MM.1S (cell line): ENCODE measurements at regions not wholly inside any gene's neighbourhood (a gene's known extent, or its start where the extent isn't known, plus 50 kb on each side); places are given as distances from the start of the nearest gene placed in this dataset.

Source experiments
- DNase-seq: peaks from one replicate; pipeline ENCODE4 v3.0.0-alpha.2; 2015
- H2AFZ ChIP-seq: fragments of 300-600 bp; sonication (generic); 2 replicates; pipeline ENCODE4 v1.6.0; 2016; ENCODE audit warnings: antibody characterized with exemption, low read length
- H3F3A ChIP-seq: fragments of 300-600 bp; sonication (generic); 2 replicates; pipeline ENCODE4 v1.6.1; 2016; ENCODE audit warnings: mild to moderate bottlenecking, antibody characterized with exemption, low read length, moderate library complexity, mixed read lengths; ENCODE audit not compliant: insufficient read depth
- H3K27ac ChIP-seq: fragments of 300-600 bp; sonication (generic); 2 replicates; pipeline ENCODE4 v1.5.1; 2016; ENCODE audit warnings: mild to moderate bottlenecking, low read length
- H3K27me3 ChIP-seq: fragments of 300-600 bp; sonication (generic); replicated peaks from 2 replicates; pipeline ENCODE4 v1.6.0; 2016; ENCODE audit warnings: low read length; ENCODE audit not compliant: insufficient read depth
- H3K36me3 ChIP-seq: fragments of 300-600 bp; sonication (generic); replicated peaks from 2 replicates; pipeline ENCODE4 v1.6.1; 2016; ENCODE audit warnings: mild to moderate bottlenecking, low read length, mixed read lengths; ENCODE audit not compliant: insufficient read depth
- H3K4me1 ChIP-seq: fragments of 300-600 bp; sonication (generic); 2 replicates; pipeline ENCODE4 v1.6.1; 2016; ENCODE audit warnings: low read length, mixed read lengths
- H3K4me2 ChIP-seq: fragments of 300-600 bp; sonication (generic); 2 replicates; pipeline ENCODE4 v1.6.0; 2016; ENCODE audit warnings: low read depth, low read length
- H3K4me3 ChIP-seq: fragments of 300-600 bp; sonication (generic); 2 replicates; pipeline ENCODE4 v1.5.1; 2016; ENCODE audit warnings: low read length, mixed read lengths
- H3K79me2 ChIP-seq: fragments of 300-600 bp; sonication (generic); 2 replicates; pipeline ENCODE4 v1.6.1; 2016; ENCODE audit warnings: mixed run types, low read length, mixed read lengths
- H3K9ac ChIP-seq: fragments of 300-600 bp; sonication (generic); 2 replicates; pipeline ENCODE4 v1.6.1; 2016; ENCODE audit warnings: low read length, mixed read lengths
- H3K9me2 ChIP-seq: fragments of 300-600 bp; sonication (generic); replicated peaks from 2 replicates; pipeline ENCODE4 v1.6.1; 2016; ENCODE audit warnings: mild to moderate bottlenecking, low read length, mixed read lengths; ENCODE audit not compliant: insufficient read depth
- H3K9me3 ChIP-seq: fragments of 300-600 bp; sonication (generic); replicated peaks from 2 replicates; pipeline ENCODE4 v1.6.1; 2016; ENCODE audit warnings: mild to moderate bottlenecking, low read length, mixed read lengths; ENCODE audit not compliant: insufficient read depth
- H4K20me1 ChIP-seq: fragments of 300-600 bp; sonication (generic); 2 replicates; pipeline ENCODE4 v1.6.1; 2016; ENCODE audit warnings: mild to moderate bottlenecking, low read length, moderate library complexity, mixed read lengths; ENCODE audit not compliant: insufficient read depth
- EZH2 ChIP-seq: fragments of 300-600 bp; sonication (generic); optimal IDR thresholded peaks from 2 replicates; pipeline ENCODE3; 2017; ENCODE audit warnings: low read depth, mild to moderate bottlenecking, antibody characterized with exemption, low read length, mixed read lengths
- EZH2phosphoT487 ChIP-seq: fragments of 300-600 bp; sonication (generic); IDR thresholded peaks from 2 replicates; pipeline ENCODE4 v1.6.1; 2018; ENCODE audit warnings: antibody characterized with exemption, low read length
- TF ChIP-seq, protein P1 (sequence below): fragments of 300-600 bp; sonication (generic); IDR thresholded peaks from 2 replicates; pipeline ENCODE4 v1.5.1; 2016; ENCODE audit warnings: antibody characterized with exemption, low read length, mixed read lengths

DNA sequence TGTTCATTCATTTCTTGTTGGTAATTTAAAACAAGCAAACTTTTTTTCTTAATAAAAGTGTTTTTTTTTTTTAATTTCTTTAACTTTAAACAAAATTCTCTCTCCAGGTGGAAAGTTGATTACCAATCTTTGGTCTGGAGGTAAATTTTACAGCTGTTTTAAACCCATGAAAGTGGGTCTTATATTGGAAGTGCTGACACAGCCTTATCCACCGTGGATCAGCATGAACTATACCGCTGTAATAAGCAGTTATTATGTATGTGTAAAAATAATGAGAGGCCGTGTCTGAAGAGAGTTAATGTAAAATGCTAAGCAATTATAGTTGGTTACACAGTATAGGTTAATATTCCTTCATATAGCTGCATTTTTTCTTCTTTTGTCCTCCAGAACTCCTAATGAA lies 378.1 kb upstream of the ATP5MC3 start:
- H2AFZ ChIP-seq, result no peak overlapping the region
- no peaks in the 10 kb centered on the region for H3K9me2 ChIP-seq
- no peak overlapping the region for H3K4me2 ChIP-seq
- H4K20me1 ChIP-seq, result no peaks in the 10 kb centered on the region
- no peaks in the 10 kb centered on the region for H3K4me1 ChIP-seq
- no peak for TF ChIP-seq EZH2phosphoT487
- H3K4me3 ChIP-seq, result no peak overlapping the region
- DNase-seq, result no peak
- no peak overlapping the region for H3K9ac ChIP-seq
- no peaks in the 10 kb centered on the region for H3K36me3 ChIP-seq
- no peaks in the 10 kb centered on the region for H3K27me3 ChIP-seq
- H3F3A ChIP-seq, result no peaks in the 10 kb centered on the region
- no peaks in the 10 kb centered on the region for H3K79me2 ChIP-seq
- no peak overlapping the region for H3K27ac ChIP-seq
- H3K9me3 ChIP-seq, result no peaks in the 10 kb centered on the region

DNA sequence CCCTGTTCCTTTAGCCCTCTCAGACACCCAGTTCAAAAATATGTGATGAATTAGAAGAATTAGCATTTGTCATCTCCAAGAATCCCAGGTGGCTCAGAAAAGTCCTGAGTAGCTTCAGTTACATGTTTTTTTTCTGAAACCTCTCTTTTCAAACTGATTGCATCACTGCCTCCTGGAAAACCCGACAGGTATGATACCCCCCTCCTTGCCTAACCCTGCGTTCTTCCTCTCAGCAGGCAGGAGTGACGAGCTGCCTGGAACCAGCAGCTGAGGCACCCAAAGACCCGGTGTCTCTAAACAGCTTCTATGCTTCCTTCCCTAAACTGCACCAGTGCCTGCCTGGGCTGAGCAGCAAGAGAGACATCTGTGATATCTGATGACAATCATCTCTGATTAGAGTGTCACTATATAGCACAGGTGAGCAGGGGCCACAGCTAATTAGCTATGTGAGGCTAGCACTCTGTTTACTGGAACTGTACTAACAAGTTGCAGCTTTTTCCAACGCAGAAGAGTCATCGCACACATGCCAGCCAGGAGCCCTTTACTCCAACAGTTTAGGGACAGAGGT lies 376.4 kb upstream of the ATP5MC3 start:
- no peaks in the 10 kb centered on the region for H3K36me3 ChIP-seq
- H3K9me2 ChIP-seq, result no peaks in the 10 kb centered on the region
- H3K79me2 ChIP-seq, result no peaks in the 10 kb centered on the region
- H3K9me3 ChIP-seq, result no peaks in the 10 kb centered on the region
- DNase-seq, result no peak
- no peak for TF ChIP-seq EZH2phosphoT487
- no peak for TF ChIP-seq EZH2
- TF ChIP-seq, protein P1, sequence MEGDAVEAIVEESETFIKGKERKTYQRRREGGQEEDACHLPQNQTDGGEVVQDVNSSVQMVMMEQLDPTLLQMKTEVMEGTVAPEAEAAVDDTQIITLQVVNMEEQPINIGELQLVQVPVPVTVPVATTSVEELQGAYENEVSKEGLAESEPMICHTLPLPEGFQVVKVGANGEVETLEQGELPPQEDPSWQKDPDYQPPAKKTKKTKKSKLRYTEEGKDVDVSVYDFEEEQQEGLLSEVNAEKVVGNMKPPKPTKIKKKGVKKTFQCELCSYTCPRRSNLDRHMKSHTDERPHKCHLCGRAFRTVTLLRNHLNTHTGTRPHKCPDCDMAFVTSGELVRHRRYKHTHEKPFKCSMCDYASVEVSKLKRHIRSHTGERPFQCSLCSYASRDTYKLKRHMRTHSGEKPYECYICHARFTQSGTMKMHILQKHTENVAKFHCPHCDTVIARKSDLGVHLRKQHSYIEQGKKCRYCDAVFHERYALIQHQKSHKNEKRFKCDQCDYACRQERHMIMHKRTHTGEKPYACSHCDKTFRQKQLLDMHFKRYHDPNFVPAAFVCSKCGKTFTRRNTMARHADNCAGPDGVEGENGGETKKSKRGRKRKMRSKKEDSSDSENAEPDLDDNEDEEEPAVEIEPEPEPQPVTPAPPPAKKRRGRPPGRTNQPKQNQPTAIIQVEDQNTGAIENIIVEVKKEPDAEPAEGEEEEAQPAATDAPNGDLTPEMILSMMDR, result no peak
- no peak overlapping the region for H3K9ac ChIP-seq
- no peak overlapping the region for H3K4me2 ChIP-seq
- no peak overlapping the region for H3K4me3 ChIP-seq
- no peak overlapping the region for H2AFZ ChIP-seq
- H4K20me1 ChIP-seq, result no peaks in the 10 kb centered on the region
- H3K4me1 ChIP-seq, result no peaks in the 10 kb centered on the region
- no peak overlapping the region for H3K27ac ChIP-seq
- H3K27me3 ChIP-seq, result no peaks in the 10 kb centered on the region
- H3F3A ChIP-seq, result no peaks in the 10 kb centered on the region

DNA sequence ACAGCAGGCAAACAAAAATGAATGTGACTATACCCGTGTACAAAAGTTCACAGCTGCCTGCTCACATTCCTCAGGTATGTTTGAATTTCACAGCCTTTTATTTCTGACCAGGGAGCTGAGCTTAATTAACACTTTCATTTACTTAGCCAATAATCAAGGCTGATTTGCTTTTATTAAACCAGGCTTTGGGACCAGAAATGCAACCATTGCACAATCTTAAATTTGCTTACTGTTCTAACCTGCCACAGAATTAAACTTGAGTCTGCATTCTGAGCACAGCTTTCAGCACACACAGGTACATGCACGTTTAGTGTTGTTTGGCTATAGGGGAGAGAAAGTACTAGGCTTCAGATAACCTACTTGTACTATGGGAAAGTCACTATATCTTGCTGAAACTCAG lies 372.4 kb upstream of the ATP5MC3 start:
- Histone ChIP-seq H3K9ac (no peak overlapping the region), H3K27me3 (no peaks in the 10 kb centered on the region), H3K9me2 (no peaks in the 10 kb centered on the region), H3K4me1 (no peaks in the 10 kb centered on the region), H3K4me2 (no peak overlapping the region), H3F3A (no peaks in the 10 kb centered on the region), H3K36me3 (no peaks in the 10 kb centered on the region), H2AFZ (no peak overlapping the region), H3K27ac (no peak overlapping the region), H4K20me1 (no peaks in the 10 kb centered on the region), H3K79me2 (no peaks in the 10 kb centered on the region), H3K4me3 (no peak overlapping the region), H3K9me3 (no peaks in the 10 kb centered on the region)
- TF ChIP-seq EZH2, result no peak
- no peak for TF ChIP-seq EZH2phosphoT487
- TF ChIP-seq, protein P1, result no peak
- DNase-seq, result no peak

DNA sequence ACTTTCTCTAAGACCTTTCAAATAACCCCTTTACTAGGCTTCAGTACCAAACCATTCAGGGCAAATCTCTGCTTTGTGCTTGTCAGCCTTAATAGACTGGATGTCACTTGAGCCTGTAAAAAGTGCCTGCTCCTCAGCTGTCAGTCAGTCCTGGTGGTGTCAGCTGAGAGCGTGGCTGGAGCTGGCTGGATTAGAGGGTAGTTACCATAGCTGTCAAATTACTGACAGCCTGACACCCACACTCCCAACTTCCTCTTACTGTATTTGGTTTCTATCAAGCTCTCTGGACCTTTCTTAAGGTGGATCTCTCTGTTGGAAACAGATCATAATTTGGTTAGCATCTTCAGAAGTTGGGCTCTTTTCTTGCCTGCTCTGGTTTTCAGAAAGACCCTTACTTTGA lies 371.4 kb upstream of the ATP5MC3 start:
- Histone ChIP-seq H3K27me3 (no peaks in the 10 kb centered on the region), H3K27ac (no peak overlapping the region), H3K9ac (no peak overlapping the region), H3K79me2 (no peaks in the 10 kb centered on the region), H3K4me2 (no peak overlapping the region), H3K36me3 (no peaks in the 10 kb centered on the region), H3K9me2 (no peaks in the 10 kb centered on the region), H3K9me3 (no peaks in the 10 kb centered on the region), H2AFZ (no peak overlapping the region), H4K20me1 (no peaks in the 10 kb centered on the region), H3K4me3 (no peak overlapping the region), H3K4me1 (no peaks in the 10 kb centered on the region), H3F3A (no peaks in the 10 kb centered on the region)
- TF ChIP-seq, protein P1, result no peak
- TF ChIP-seq EZH2 (no peak), EZH2phosphoT487 (no peak)
- no peak for DNase-seq
